GM23338 (cell line): ENCODE measurements at regions not wholly inside any gene's neighbourhood (a gene's known extent, or its start where the extent isn't known, plus 50 kb on each side); places are given as distances from the start of the nearest gene placed in this dataset.

Experiments
- ATAC-seq: fragments of 200-7000 bp; cut with Tn5 transposase; 3 replicates; pipeline ENCODE4 v1.9.1; 2020
- DNase-seq: peaks from one replicate; pipeline ENCODE4 v3.0.0-alpha.2; 2015; ENCODE audit warnings: low spot score
- H2AFZ ChIP-seq: fragments of 200-600 bp; sonication (generic); 2 replicates; pipeline ENCODE4 v1.8.0; 2016; ENCODE audit warnings: antibody characterized with exemption, mild to moderate bottlenecking, moderate library complexity
- H3F3A ChIP-seq: fragments of 200-600 bp; sonication (generic); replicated peaks from 2 replicates; pipeline ENCODE4 v1.8.0; 2017; ENCODE audit warnings: antibody characterized with exemption, mixed run types, low read depth
- H3K27ac ChIP-seq: fragments of 200-600 bp; sonication (generic); 2 replicates; pipeline ENCODE4 v1.6.1; 2016; ENCODE audit warnings: low read depth
- H3K27me3 ChIP-seq: fragments of 200-600 bp; sonication (generic); 2 replicates; pipeline ENCODE4 v1.8.0; 2016; ENCODE audit warnings: mild to moderate bottlenecking, mixed run types, moderate library complexity; ENCODE audit not compliant: insufficient read depth
- H3K36me3 ChIP-seq: fragments of 200-600 bp; sonication (generic); 2 replicates; pipeline ENCODE4 v1.8.0; 2016; ENCODE audit warnings: mild to moderate bottlenecking; ENCODE audit not compliant: insufficient read depth
- H3K4me1 ChIP-seq: fragments of 200-600 bp; sonication (generic); 2 replicates; pipeline ENCODE4 v1.8.0; 2016; ENCODE audit warnings: mild to moderate bottlenecking, moderate library complexity; ENCODE audit not compliant: insufficient read depth
- H3K4me2 ChIP-seq: fragments of 200-600 bp; sonication (generic); 2 replicates; pipeline ENCODE4 v1.7.1; 2017; ENCODE audit warnings: mixed run types
- H3K4me3 ChIP-seq: fragments of 200-600 bp; sonication (generic); 2 replicates; pipeline ENCODE4 v1.6.1; 2016; ENCODE audit warnings: mixed run types
- H3K79me2 ChIP-seq: fragments of 200-600 bp; sonication (generic); replicated peaks from 2 replicates; pipeline ENCODE4 v1.8.0; 2017; ENCODE audit warnings: mild to moderate bottlenecking; ENCODE audit not compliant: insufficient read depth
- H3K9me2 ChIP-seq: fragments of 200-600 bp; sonication (generic); 2 replicates; pipeline ENCODE4 v1.8.0; 2017; ENCODE audit not compliant: insufficient read depth
- H4K20me1 ChIP-seq: fragments of 200-600 bp; sonication (generic); replicated peaks from 2 replicates; pipeline ENCODE4 v1.8.0; 2017; ENCODE audit warnings: mild to moderate bottlenecking; ENCODE audit not compliant: insufficient read depth
- H3K27ac Mint-ChIP-seq: 2 replicates; pipeline ENCODE4 v1.8.0; 2020; ENCODE audit warnings: inconsistent platforms, mild to moderate bottlenecking, moderate library complexity, mixed read lengths
- H3K27me3 Mint-ChIP-seq: 3 replicates; pipeline ENCODE4 v1.8.0; 2022; ENCODE audit warnings: low read depth, mild to moderate bottlenecking, moderate library complexity, mixed read lengths, inconsistent platforms; ENCODE audit not compliant: insufficient read depth, poor library complexity
- H3K36me3 Mint-ChIP-seq: 3 replicates; pipeline ENCODE4 v1.8.0; 2021; ENCODE audit warnings: low read depth, mild to moderate bottlenecking, inconsistent platforms, moderate library complexity, mixed read lengths
- H3K4me1 Mint-ChIP-seq: 3 replicates; pipeline ENCODE4 v1.8.0; 2020; ENCODE audit warnings: mild to moderate bottlenecking, inconsistent platforms, mixed read lengths
- H3K4me3 Mint-ChIP-seq: 3 replicates; pipeline ENCODE4 v1.8.0; 2021; ENCODE audit warnings: moderate library complexity, mild to moderate bottlenecking, inconsistent platforms, mixed read lengths
- H3K9me3 Mint-ChIP-seq: 3 replicates; pipeline ENCODE4 v1.8.0; 2020; ENCODE audit warnings: moderate library complexity, mild to moderate bottlenecking, inconsistent platforms, mixed read lengths
- CREB1 ChIP-seq: fragments of 250-450 bp; sonication (Bioruptor Pico); IDR thresholded peaks from 2 replicates; pipeline ENCODE4 v1.5.0; 2020; ENCODE audit warnings: low read depth, mild to moderate bottlenecking, moderate library complexity
- EZH2 ChIP-seq: fragments of 200-600 bp; sonication (generic); IDR thresholded peaks from one replicate; pipeline ENCODE4 v1.8.0; 2017; ENCODE audit warnings: antibody characterized with exemption, mild to moderate bottlenecking, low read depth; ENCODE audit not compliant: unreplicated experiment
- EZH2phosphoT487 ChIP-seq: fragments of 200-600 bp; sonication (generic); IDR thresholded peaks from one replicate; pipeline ENCODE4 v1.8.1; 2018; ENCODE audit warnings: antibody characterized with exemption; ENCODE audit not compliant: unreplicated experiment
- STAT1 ChIP-seq: IDR thresholded peaks from one replicate; pipeline ENCODE4 v1.6.1; 2016; ENCODE audit warnings: antibody characterized with exemption; ENCODE audit not compliant: unreplicated experiment
- ZNF331 ChIP-seq: fragments of 250-450 bp; sonication (Bioruptor Pico); IDR thresholded peaks from 2 replicates; pipeline ENCODE4 v1.5.0; 2020; ENCODE audit warnings: low read depth, mild to moderate bottlenecking, moderate library complexity
- TF ChIP-seq, protein P1 (sequence below), 2 experiments: fragments of 200-600 bp in 1 of 2; sonication (generic) in 1 of 2; conservative IDR thresholded peaks; 2 replicates each; pipeline versions ENCODE4 v1.5.1 to v1.6.1; 2016 to 2017; ENCODE audit warnings: antibody characterized with exemption in 2 of 2, low read depth in 2 of 2, mild to moderate bottlenecking in 2 of 2, moderate library complexity in 1 of 2
- TF ChIP-seq, protein P2 (sequence below): fragments of 250-450 bp; sonication (Bioruptor Pico); IDR thresholded peaks from 2 replicates; pipeline ENCODE4 v1.5.0; 2020; ENCODE audit warnings: mild to moderate bottlenecking, moderate library complexity
- TF ChIP-seq, protein P3 (sequence below): IDR thresholded peaks from 2 replicates; pipeline ENCODE4 v1.6.1; 2016; ENCODE audit warnings: antibody characterized with exemption
- TF ChIP-seq, protein P4 (sequence below): IDR thresholded peaks from one replicate; pipeline ENCODE4 v1.6.1; 2018; ENCODE audit warnings: antibody characterized with exemption; ENCODE audit not compliant: unreplicated experiment

- TF ChIP-seq STAT1 (no peak), ZNF331 (CRISPR knock-in tag) (no peak)
- TF ChIP-seq, protein P1, sequence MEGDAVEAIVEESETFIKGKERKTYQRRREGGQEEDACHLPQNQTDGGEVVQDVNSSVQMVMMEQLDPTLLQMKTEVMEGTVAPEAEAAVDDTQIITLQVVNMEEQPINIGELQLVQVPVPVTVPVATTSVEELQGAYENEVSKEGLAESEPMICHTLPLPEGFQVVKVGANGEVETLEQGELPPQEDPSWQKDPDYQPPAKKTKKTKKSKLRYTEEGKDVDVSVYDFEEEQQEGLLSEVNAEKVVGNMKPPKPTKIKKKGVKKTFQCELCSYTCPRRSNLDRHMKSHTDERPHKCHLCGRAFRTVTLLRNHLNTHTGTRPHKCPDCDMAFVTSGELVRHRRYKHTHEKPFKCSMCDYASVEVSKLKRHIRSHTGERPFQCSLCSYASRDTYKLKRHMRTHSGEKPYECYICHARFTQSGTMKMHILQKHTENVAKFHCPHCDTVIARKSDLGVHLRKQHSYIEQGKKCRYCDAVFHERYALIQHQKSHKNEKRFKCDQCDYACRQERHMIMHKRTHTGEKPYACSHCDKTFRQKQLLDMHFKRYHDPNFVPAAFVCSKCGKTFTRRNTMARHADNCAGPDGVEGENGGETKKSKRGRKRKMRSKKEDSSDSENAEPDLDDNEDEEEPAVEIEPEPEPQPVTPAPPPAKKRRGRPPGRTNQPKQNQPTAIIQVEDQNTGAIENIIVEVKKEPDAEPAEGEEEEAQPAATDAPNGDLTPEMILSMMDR (conservative IDR thresholded peaks at IDR 0.05; ENCODE audit: low read depth in 2 of 2): no peak
These were observed 2528.4 kb downstream of the ARAP2 start (continued) for GRCh38 chr4:33715841-33716395.

- no peaks in the 10 kb centered on the region for H3K27me3 Mint-ChIP-seq
- H3K36me3 ChIP-seq: no peaks in the 10 kb centered on the region
- H3F3A ChIP-seq: no peaks in the 10 kb centered on the region
- H3K4me2 ChIP-seq: no peak overlapping the region
- H3K9me2 ChIP-seq: peaks cover 6% of the 10 kb centered on the region; the same call in 1 of the 2 replicates
- ATAC-seq (no peak), DNase-seq (no peak)
- H4K20me1 ChIP-seq: no peaks in the 10 kb centered on the region
- no peaks in the 10 kb centered on the region for H3K36me3 Mint-ChIP-seq
- H3K27ac ChIP-seq: no peak overlapping the region
- no peak overlapping the region for H3K4me3 ChIP-seq
- no peaks in the 10 kb centered on the region for H3K4me1 ChIP-seq
- peak overlapping the region; percentile 33 for H3K27ac Mint-ChIP-seq
- H3K27me3 ChIP-seq: no peaks in the 10 kb centered on the region
- H3K79me2 ChIP-seq: no peaks in the 10 kb centered on the region
- H3K4me1 Mint-ChIP-seq: no peaks in the 10 kb centered on the region; the same call in 2 of the 3 replicates
- H2AFZ ChIP-seq: no peak overlapping the region
- H3K4me3 Mint-ChIP-seq: no peak overlapping the region
- H3K9me3 Mint-ChIP-seq: no peaks in the 10 kb centered on the region; the same call in 1 of the 3 replicates
- TF ChIP-seq, protein P2, sequence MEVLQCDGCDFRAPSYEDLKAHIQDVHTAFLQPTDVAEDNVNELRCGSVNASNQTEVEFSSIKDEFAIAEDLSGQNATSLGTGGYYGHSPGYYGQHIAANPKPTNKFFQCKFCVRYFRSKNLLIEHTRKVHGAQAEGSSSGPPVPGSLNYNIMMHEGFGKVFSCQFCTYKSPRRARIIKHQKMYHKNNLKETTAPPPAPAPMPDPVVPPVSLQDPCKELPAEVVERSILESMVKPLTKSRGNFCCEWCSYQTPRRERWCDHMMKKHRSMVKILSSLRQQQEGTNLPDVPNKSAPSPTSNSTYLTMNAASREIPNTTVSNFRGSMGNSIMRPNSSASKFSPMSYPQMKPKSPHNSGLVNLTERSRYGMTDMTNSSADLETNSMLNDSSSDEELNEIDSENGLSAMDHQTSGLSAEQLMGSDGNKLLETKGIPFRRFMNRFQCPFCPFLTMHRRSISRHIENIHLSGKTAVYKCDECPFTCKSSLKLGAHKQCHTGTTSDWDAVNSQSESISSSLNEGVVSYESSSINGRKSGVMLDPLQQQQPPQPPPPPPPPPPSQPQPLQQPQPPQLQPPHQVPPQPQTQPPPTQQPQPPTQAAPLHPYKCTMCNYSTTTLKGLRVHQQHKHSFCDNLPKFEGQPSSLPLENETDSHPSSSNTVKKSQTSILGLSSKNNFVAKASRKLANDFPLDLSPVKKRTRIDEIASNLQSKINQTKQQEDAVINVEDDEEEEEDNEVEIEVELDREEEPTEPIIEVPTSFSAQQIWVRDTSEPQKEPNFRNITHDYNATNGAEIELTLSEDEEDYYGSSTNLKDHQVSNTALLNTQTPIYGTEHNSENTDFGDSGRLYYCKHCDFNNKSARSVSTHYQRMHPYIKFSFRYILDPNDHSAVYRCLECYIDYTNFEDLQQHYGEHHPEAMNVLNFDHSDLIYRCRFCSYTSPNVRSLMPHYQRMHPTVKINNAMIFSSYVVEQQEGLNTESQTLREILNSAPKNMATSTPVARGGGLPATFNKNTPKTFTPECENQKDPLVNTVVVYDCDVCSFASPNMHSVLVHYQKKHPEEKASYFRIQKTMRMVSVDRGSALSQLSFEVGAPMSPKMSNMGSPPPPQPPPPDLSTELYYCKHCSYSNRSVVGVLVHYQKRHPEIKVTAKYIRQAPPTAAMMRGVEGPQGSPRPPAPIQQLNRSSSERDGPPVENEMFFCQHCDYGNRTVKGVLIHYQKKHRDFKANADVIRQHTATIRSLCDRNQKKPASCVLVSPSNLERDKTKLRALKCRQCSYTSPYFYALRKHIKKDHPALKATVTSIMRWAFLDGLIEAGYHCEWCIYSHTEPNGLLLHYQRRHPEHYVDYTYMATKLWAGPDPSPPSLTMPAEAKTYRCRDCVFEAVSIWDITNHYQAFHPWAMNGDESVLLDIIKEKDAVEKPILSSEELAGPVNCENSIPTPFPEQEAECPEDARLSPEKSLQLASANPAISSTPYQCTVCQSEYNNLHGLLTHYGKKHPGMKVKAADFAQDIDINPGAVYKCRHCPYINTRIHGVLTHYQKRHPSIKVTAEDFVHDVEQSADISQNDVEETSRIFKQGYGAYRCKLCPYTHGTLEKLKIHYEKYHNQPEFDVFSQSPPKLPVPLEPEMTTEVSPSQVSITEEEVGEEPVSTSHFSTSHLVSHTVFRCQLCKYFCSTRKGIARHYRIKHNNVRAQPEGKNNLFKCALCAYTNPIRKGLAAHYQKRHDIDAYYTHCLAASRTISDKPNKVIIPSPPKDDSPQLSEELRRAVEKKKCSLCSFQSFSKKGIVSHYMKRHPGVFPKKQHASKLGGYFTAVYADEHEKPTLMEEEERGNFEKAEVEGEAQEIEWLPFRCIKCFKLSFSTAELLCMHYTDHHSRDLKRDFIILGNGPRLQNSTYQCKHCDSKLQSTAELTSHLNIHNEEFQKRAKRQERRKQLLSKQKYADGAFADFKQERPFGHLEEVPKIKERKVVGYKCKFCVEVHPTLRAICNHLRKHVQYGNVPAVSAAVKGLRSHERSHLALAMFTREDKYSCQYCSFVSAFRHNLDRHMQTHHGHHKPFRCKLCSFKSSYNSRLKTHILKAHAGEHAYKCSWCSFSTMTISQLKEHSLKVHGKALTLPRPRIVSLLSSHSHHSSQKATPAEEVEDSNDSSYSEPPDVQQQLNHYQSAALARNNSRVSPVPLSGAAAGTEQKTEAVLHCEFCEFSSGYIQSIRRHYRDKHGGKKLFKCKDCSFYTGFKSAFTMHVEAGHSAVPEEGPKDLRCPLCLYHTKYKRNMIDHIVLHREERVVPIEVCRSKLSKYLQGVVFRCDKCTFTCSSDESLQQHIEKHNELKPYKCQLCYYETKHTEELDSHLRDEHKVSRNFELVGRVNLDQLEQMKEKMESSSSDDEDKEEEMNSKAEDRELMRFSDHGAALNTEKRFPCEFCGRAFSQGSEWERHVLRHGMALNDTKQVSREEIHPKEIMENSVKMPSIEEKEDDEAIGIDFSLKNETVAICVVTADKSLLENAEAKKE (CRISPR knock-in tag): no peak
- TF ChIP-seq EZH2phosphoT487 (no peak), ZNF331 (CRISPR knock-in tag) (no peak), CREB1 (CRISPR knock-in tag) (no peak), EZH2 (no peak), STAT1 (no peak)
- TF ChIP-seq, protein P1 (conservative IDR thresholded peaks at IDR 0.05; ENCODE audit: low read depth in 2 of 2): no peak
- TF ChIP-seq, protein P3, sequence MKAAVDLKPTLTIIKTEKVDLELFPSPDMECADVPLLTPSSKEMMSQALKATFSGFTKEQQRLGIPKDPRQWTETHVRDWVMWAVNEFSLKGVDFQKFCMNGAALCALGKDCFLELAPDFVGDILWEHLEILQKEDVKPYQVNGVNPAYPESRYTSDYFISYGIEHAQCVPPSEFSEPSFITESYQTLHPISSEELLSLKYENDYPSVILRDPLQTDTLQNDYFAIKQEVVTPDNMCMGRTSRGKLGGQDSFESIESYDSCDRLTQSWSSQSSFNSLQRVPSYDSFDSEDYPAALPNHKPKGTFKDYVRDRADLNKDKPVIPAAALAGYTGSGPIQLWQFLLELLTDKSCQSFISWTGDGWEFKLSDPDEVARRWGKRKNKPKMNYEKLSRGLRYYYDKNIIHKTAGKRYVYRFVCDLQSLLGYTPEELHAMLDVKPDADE: no peak
- TF ChIP-seq, protein P4, sequence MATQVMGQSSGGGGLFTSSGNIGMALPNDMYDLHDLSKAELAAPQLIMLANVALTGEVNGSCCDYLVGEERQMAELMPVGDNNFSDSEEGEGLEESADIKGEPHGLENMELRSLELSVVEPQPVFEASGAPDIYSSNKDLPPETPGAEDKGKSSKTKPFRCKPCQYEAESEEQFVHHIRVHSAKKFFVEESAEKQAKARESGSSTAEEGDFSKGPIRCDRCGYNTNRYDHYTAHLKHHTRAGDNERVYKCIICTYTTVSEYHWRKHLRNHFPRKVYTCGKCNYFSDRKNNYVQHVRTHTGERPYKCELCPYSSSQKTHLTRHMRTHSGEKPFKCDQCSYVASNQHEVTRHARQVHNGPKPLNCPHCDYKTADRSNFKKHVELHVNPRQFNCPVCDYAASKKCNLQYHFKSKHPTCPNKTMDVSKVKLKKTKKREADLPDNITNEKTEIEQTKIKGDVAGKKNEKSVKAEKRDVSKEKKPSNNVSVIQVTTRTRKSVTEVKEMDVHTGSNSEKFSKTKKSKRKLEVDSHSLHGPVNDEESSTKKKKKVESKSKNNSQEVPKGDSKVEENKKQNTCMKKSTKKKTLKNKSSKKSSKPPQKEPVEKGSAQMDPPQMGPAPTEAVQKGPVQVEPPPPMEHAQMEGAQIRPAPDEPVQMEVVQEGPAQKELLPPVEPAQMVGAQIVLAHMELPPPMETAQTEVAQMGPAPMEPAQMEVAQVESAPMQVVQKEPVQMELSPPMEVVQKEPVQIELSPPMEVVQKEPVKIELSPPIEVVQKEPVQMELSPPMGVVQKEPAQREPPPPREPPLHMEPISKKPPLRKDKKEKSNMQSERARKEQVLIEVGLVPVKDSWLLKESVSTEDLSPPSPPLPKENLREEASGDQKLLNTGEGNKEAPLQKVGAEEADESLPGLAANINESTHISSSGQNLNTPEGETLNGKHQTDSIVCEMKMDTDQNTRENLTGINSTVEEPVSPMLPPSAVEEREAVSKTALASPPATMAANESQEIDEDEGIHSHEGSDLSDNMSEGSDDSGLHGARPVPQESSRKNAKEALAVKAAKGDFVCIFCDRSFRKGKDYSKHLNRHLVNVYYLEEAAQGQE: no peak
These were observed 2522.1 kb downstream of the ARAP2 start for GRCh38 chr4:33722254-33722653.
